IMR-90 (cell line): ENCODE measurements at regions not wholly inside any gene's neighbourhood (a gene's known extent, or its start where the extent isn't known, plus 50 kb on each side); places are given as distances from the start of the nearest gene placed in this dataset.

Experiments
- ATAC-seq: fragments of 200-7000 bp; cut with Tn5 transposase; 2 replicates; pipeline ENCODE4 v1.9.1; 2020; ENCODE audit warnings: low read depth, mild to moderate bottlenecking, moderate library complexity
- BruUV-seq: library from RNA; stranded (reverse); fragments of 400-500 nt; replicated peaks from 2 replicates; lab custom pipeline; 2021; lab: Mats Ljungman, UMichigan
- CTCF ChIA-PET: fragments of 300-600 bp; formaldehyde crosslinking; extraction: SDS; loops from one replicate; lab custom pipeline; 2021; ENCODE audit warnings: antibody characterized with exemption; lab: Yijun Ruan, JAX
- POLR2A ChIA-PET: fragments of 300-600 bp; sonication (Branson Sonifier 250); formaldehyde crosslinking; loops from one replicate; lab custom pipeline; 2022; ENCODE audit warnings: antibody characterized with exemption; ENCODE audit not compliant: unreplicated experiment; lab: Charles Lee
- DNase-seq: peaks from one replicate; pipeline ENCODE4 v3.0.0; 2013
- H2AFZ ChIP-seq: replicated peaks from 2 replicates; pipeline ENCODE3; 2013; ENCODE audit warnings: low read length, mild to moderate bottlenecking; ENCODE audit not compliant: poor library complexity
- H2AK5ac ChIP-seq: 2 replicates; pipeline ENCODE4 v1.6.1; 2013; ENCODE audit warnings: low read depth, low read length, inconsistent platforms
- H2AK9ac ChIP-seq: replicated peaks from 2 replicates; pipeline ENCODE3; 2013; ENCODE audit warnings: mild to moderate bottlenecking, low read depth, low read length, moderate library complexity; ENCODE audit not compliant: poor library complexity
- H2BK120ac ChIP-seq: 2 replicates; pipeline ENCODE4 v1.6.1; 2013; ENCODE audit warnings: low read depth, low read length, inconsistent platforms
- H2BK15ac ChIP-seq: 3 replicates; pipeline ENCODE4 v1.6.1; 2013; ENCODE audit warnings: low read depth, low read length, inconsistent platforms
- H2BK20ac ChIP-seq: 2 replicates; pipeline ENCODE4 v1.6.1; 2013; ENCODE audit warnings: low read depth, mild to moderate bottlenecking, inconsistent platforms, low read length, moderate library complexity
- H2BK5ac ChIP-seq: 2 replicates; pipeline ENCODE4 v1.6.1; 2013; ENCODE audit warnings: mild to moderate bottlenecking, low read depth, low read length, inconsistent platforms; ENCODE audit not compliant: poor library complexity, severe bottlenecking
- H3K14ac ChIP-seq: replicated peaks from 2 replicates; pipeline ENCODE4 v1.6.1; 2013; ENCODE audit warnings: low read depth, low read length, inconsistent platforms
- H3K18ac ChIP-seq: 2 replicates; pipeline ENCODE4 v1.6.1; 2013; ENCODE audit warnings: low read depth, low read length, control low read depth
- H3K23ac ChIP-seq: 2 replicates; pipeline ENCODE4 v1.6.1; 2013; ENCODE audit warnings: low read depth, low read length, inconsistent platforms
- H3K27ac ChIP-seq: 2 replicates; pipeline ENCODE4 v1.5.1; 2013; ENCODE audit warnings: mild to moderate bottlenecking, control low read depth, low read length; ENCODE audit not compliant: insufficient read depth
- H3K27me3 ChIP-seq: 2 replicates; pipeline ENCODE4 v1.6.1; 2013; ENCODE audit warnings: low read length; ENCODE audit not compliant: control insufficient read depth, insufficient read depth
- H3K36me3 ChIP-seq: 2 replicates; pipeline ENCODE4 v1.6.1; 2013; ENCODE audit warnings: low read length, mixed read lengths; ENCODE audit not compliant: control insufficient read depth, insufficient read depth
- H3K4ac ChIP-seq: 2 replicates; pipeline ENCODE4 v1.6.1; 2013; ENCODE audit warnings: low read depth, low read length, inconsistent platforms
- H3K4me1 ChIP-seq: 2 replicates; pipeline ENCODE4 v1.6.1; 2013; ENCODE audit warnings: low read length, mixed read lengths; ENCODE audit not compliant: control insufficient read depth, insufficient read depth
- H3K4me2 ChIP-seq: 2 replicates; pipeline ENCODE4 v1.6.1; 2013; ENCODE audit warnings: low read depth, mild to moderate bottlenecking, control low read depth, low read length, moderate library complexity
- H3K4me3 ChIP-seq: 2 replicates; pipeline ENCODE4 v1.5.1; 2013; ENCODE audit warnings: low read depth, mild to moderate bottlenecking, control low read depth, low read length, moderate library complexity; ENCODE audit not compliant: insufficient read depth
- H3K56ac ChIP-seq: 2 replicates; pipeline ENCODE4 v1.6.1; 2013; ENCODE audit warnings: low read length, inconsistent platforms; ENCODE audit not compliant: insufficient read depth; ENCODE audit errors: extremely low read depth
- H3K79me1 ChIP-seq, 2 experiments: 2 replicates each; pipeline ENCODE4 v1.6.1; 2013; ENCODE audit warnings: low read length in 2 of 2, inconsistent platforms in 1 of 2, low read depth in 1 of 2
- H3K9ac ChIP-seq: 2 replicates; pipeline ENCODE4 v1.6.1; 2013; ENCODE audit warnings: low read depth, low read length, control low read depth
- H3K9me1 ChIP-seq: 2 replicates; pipeline ENCODE4 v1.6.1; 2013; ENCODE audit warnings: low read length, inconsistent platforms; ENCODE audit not compliant: insufficient read depth
- H3K9me3 ChIP-seq: 2 replicates; pipeline ENCODE4 v1.6.1; 2013; ENCODE audit warnings: low read length; ENCODE audit not compliant: control insufficient read depth, insufficient read depth
- H4K20me1 ChIP-seq: 2 replicates; pipeline ENCODE4 v1.6.1; 2013; ENCODE audit warnings: low read length, inconsistent platforms; ENCODE audit not compliant: insufficient read depth
- H4K5ac ChIP-seq: 2 replicates; pipeline ENCODE4 v1.6.1; 2013; ENCODE audit warnings: mild to moderate bottlenecking, low read depth, low read length, control low read depth
- H4K8ac ChIP-seq, 2 experiments: 2 replicates each; pipeline ENCODE4 v1.6.1; 2013; ENCODE audit warnings: low read depth in 2 of 2, low read length in 2 of 2, control low read depth in 1 of 2, inconsistent platforms in 1 of 2
- H4K91ac ChIP-seq: 2 replicates; pipeline ENCODE4 v1.6.1; 2013; ENCODE audit warnings: low read depth, low read length, inconsistent platforms; ENCODE audit not compliant: insufficient read depth
- RFX5 ChIP-seq: IDR thresholded peaks from 2 replicates; pipeline ENCODE4 v1.8.0; 2012; ENCODE audit warnings: low read depth, mild to moderate bottlenecking, low read length, moderate library complexity
- dilution Hi-C: fragments of 300-500 bp; cut with HindIII; formaldehyde crosslinking; loops from one replicate; pipeline ENCODE4 v1.14.3; 2018; ENCODE audit warnings: low sequenced_read_pairs; ENCODE audit not compliant: unreplicated experiment
- in situ Hi-C: fragments of 300-500 bp; cut with MboI; formaldehyde crosslinking; loops from 3 replicates; pipeline ENCODE4 v1.14.3; 2019; ENCODE audit warnings: low sequenced_read_pairs, inconsistent platforms, mixed read lengths
- intact Hi-C: fragments of 100-400 bp; cut with micrococcal nuclease; formaldehyde crosslinking; loops from 2 replicates; pipeline ENCODE4 v1.10.0; 2022

DNA sequence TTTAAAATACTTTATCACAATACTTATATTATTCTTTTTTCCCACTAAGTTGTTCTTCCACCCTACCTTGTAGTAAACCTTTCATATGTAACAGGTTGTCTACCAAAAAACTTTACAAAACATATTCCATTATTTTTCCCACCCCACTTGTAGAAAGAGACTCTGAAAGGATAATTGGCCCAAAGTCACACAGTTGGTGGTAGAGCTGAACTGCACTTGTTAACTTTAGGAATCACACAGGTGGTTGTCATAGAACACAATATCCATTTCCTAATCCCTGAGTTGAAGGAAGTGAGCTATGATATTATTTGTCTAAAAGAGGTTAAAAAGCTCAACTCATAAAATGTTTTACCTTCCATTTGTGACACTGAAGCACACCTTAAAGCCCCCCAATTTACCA, 188.8 kb upstream of the FOXP2 start:
- no peak overlapping the region for H2BK20ac ChIP-seq
- ATAC-seq (no peak), DNase-seq (no peak)
- BruUV-seq, result no TSS peak
- no peaks in the 10 kb centered on the region for H3K9me1 ChIP-seq
- CTCF ChIA-PET, result no interaction called here
- intact Hi-C loops, result no loop called here
- no peaks in the 10 kb centered on the region for H3K79me1 ChIP-seq
- H2BK15ac ChIP-seq, result no peak overlapping the region
- no peak overlapping the region for H3K56ac ChIP-seq
- no peak overlapping the region for H2BK5ac ChIP-seq
- no peaks in the 10 kb centered on the region for H3K27me3 ChIP-seq
- no peak overlapping the region for H3K9ac ChIP-seq
- H2AFZ ChIP-seq, result no peak overlapping the region
- no peak overlapping the region for H2AK9ac ChIP-seq
- no peak overlapping the region for H3K23ac ChIP-seq
- H3K27ac ChIP-seq, result no peak overlapping the region
- H3K4me2 ChIP-seq, result no peak overlapping the region
- H3K4me3 ChIP-seq, result no peak overlapping the region
- H3K4ac ChIP-seq, result no peak overlapping the region
- no peak overlapping the region for H4K8ac ChIP-seq
- in situ Hi-C loops, result no loop called here
- H3K4me1 ChIP-seq, result no peaks in the 10 kb centered on the region
- H4K5ac ChIP-seq, result no peak overlapping the region
- TF ChIP-seq RFX5, result no peak
- no peaks in the 10 kb centered on the region for H4K20me1 ChIP-seq
- H2BK120ac ChIP-seq, result no peak overlapping the region
- H4K91ac ChIP-seq, result no peak overlapping the region
- H3K14ac ChIP-seq, result no peak overlapping the region
- no peak overlapping the region for H2AK5ac ChIP-seq
- dilution Hi-C loops, result no loop called here
- H3K18ac ChIP-seq, result no peak overlapping the region
- no peaks in the 10 kb centered on the region for H3K9me3 ChIP-seq
- H3K36me3 ChIP-seq, result no peaks in the 10 kb centered on the region
- POLR2A ChIA-PET, result no interaction called here
